GM19238 (cell line): ENCODE measurements at regions not wholly inside any gene's neighbourhood (a gene's known extent, or its start where the extent isn't known, plus 50 kb on each side); places are given as distances from the start of the nearest gene placed in this dataset.

Experiments used
- DNase-seq: peaks from one replicate; pipeline ENCODE4 v3.0.0; 2011; ENCODE audit warnings: low spot score; ENCODE audit not compliant: insufficient read length

GRCh38 chr3:59149166-59149565 is 99.3 kb upstream of the CFAP20DC start:
- no peak for DNase-seq

GRCh38 chr3:59143447-59143846 is 93.6 kb upstream of the CFAP20DC start:
- DNase-seq, result no peak

- no peak for DNase-seq
Measured at GRCh38 chr3:59142556-59142955, 92.7 kb upstream of the CFAP20DC start.

GRCh38 chr3:59138966-59139365 is 89.1 kb upstream of the CFAP20DC start:
- no peak for DNase-seq

GRCh38 chr3:59137415-59137814 is 87.6 kb upstream of the CFAP20DC start:
- DNase-seq, result no peak

- DNase-seq, result no peak
Measured at GRCh38 chr3:59136081-59136480, 86.3 kb upstream of the CFAP20DC start.

- DNase-seq, result no peak
Measured at GRCh38 chr3:59135096-59135495, 85.3 kb upstream of the CFAP20DC start.

GRCh38 chr3:59133311-59133710 is 83.5 kb upstream of the CFAP20DC start:
- DNase-seq, result no peak

- no peak for DNase-seq
Measured at GRCh38 chr3:59131016-59131766, 81.4 kb upstream of the CFAP20DC start.

GRCh38 chr3:59128685-59129084 is 78.9 kb upstream of the CFAP20DC start:
- no peak for DNase-seq

GRCh38 chr3:59127071-59127470 is 77.2 kb upstream of the CFAP20DC start:
- DNase-seq, result no peak

- no peak for DNase-seq
Measured at GRCh38 chr3:59126446-59126845, 76.6 kb upstream of the CFAP20DC start.

GRCh38 chr3:59121346-59122144 is 71.7 kb upstream of the CFAP20DC start:
- no peak for DNase-seq

- DNase-seq, result no peak
Measured at GRCh38 chr3:59118928-59119327, 69.1 kb upstream of the CFAP20DC start.

- no peak for DNase-seq
Measured at GRCh38 chr3:59117396-59117795, 67.6 kb upstream of the CFAP20DC start.

- no peak for DNase-seq
Measured at GRCh38 chr3:59116233-59116537, 66.4 kb upstream of the CFAP20DC start.

GRCh38 chr3:59115364-59116232 is 65.8 kb upstream of the CFAP20DC start:
- DNase-seq, result no peak

- no peak for DNase-seq
Measured at GRCh38 chr3:59107856-59108815, 58.3 kb upstream of the CFAP20DC start.

GRCh38 chr3:59106085-59106648 is 56.3 kb upstream of the CFAP20DC start:
- no peak for DNase-seq

- DNase-seq, result no peak
Measured at GRCh38 chr3:59103552-59103951, 53.7 kb upstream of the CFAP20DC start.
